Ramos (cell line): ENCODE measurements at regions not wholly inside any gene's neighbourhood (a gene's known extent, or its start where the extent isn't known, plus 50 kb on each side); places are given as distances from the start of the nearest gene placed in this dataset.

Experiments
- in situ Hi-C: fragments of 300-500 bp; cut with MboI; formaldehyde crosslinking; loops from one replicate; pipeline ENCODE4 v1.14.3; 2022; ENCODE audit warnings: low sequenced_read_pairs; ENCODE audit not compliant: unreplicated experiment

GRCh38 chr6:93083337-93084230 is 335.8 kb downstream of the EPHA7 start:
- in situ Hi-C loops = no loop called here

GRCh38 chr6:93081901-93082300 is 337.5 kb downstream of the EPHA7 start:
- in situ Hi-C loops = no loop called here

GRCh38 chr6:93079061-93079460 is 340.3 kb downstream of the EPHA7 start:
- in situ Hi-C loops = no loop called here

- in situ Hi-C loops = no loop called here
Measured at GRCh38 chr6:93073811-93074210, 345.5 kb downstream of the EPHA7 start.

- in situ Hi-C loops = no loop called here
Measured at GRCh38 chr6:93069856-93070255, 349.5 kb downstream of the EPHA7 start.

GRCh38 chr6:93059911-93060310 is 359.4 kb downstream of the EPHA7 start:
- in situ Hi-C loops = no loop called here

- in situ Hi-C loops = no loop called here
Measured at GRCh38 chr6:93057584-93057983, 361.8 kb downstream of the EPHA7 start.

- in situ Hi-C loops = no loop called here
Measured at GRCh38 chr6:93048381-93048780, 371.0 kb downstream of the EPHA7 start.

GRCh38 chr6:93047033-93047432 is 372.3 kb downstream of the EPHA7 start:
- in situ Hi-C loops = no loop called here

- in situ Hi-C loops = no loop called here
Measured at GRCh38 chr6:93045156-93045555, 374.2 kb downstream of the EPHA7 start.

- in situ Hi-C loops = no loop called here
Measured at GRCh38 chr6:93040375-93040774, 379.0 kb downstream of the EPHA7 start.

GRCh38 chr6:93036835-93037234 is 382.5 kb downstream of the EPHA7 start:
- in situ Hi-C loops = no loop called here

GRCh38 chr6:93035756-93036155 is 383.6 kb downstream of the EPHA7 start:
- in situ Hi-C loops = no loop called here

GRCh38 chr6:93021235-93021915 is 398.0 kb downstream of the EPHA7 start:
- in situ Hi-C loops = no loop called here

- in situ Hi-C loops = no loop called here
Measured at GRCh38 chr6:93017626-93018025, 401.7 kb downstream of the EPHA7 start.

- in situ Hi-C loops = no loop called here
Measured at GRCh38 chr6:93017213-93017612, 402.1 kb downstream of the EPHA7 start.

- in situ Hi-C loops = no loop called here
Measured at GRCh38 chr6:93013054-93013453, 406.3 kb downstream of the EPHA7 start.

GRCh38 chr6:93008375-93008774 is 411.0 kb downstream of the EPHA7 start:
- in situ Hi-C loops = no loop called here

- in situ Hi-C loops = no loop called here
Measured at GRCh38 chr6:92989656-92990055, 429.7 kb downstream of the EPHA7 start.

GRCh38 chr6:92979281-92979680 is 440.1 kb downstream of the EPHA7 start:
- in situ Hi-C loops = no loop called here

GRCh38 chr6:92977018-92977417 is 442.3 kb downstream of the EPHA7 start:
- in situ Hi-C loops = no loop called here

- in situ Hi-C loops = no loop called here
Measured at GRCh38 chr6:92967362-92967761, 452.0 kb downstream of the EPHA7 start.
